ENCODE measurements at regions not wholly inside any gene's neighbourhood (a gene's known extent, or its start where the extent isn't known, plus 50 kb on each side); places are given as distances from the start of the nearest gene placed in this dataset.

- TF ChIP-seq EZH2 (IDR thresholded peaks at IDR 0.05; ENCODE audit: low read length, missing control alignments) = no peak
- TF ChIP-seq, protein P1, sequence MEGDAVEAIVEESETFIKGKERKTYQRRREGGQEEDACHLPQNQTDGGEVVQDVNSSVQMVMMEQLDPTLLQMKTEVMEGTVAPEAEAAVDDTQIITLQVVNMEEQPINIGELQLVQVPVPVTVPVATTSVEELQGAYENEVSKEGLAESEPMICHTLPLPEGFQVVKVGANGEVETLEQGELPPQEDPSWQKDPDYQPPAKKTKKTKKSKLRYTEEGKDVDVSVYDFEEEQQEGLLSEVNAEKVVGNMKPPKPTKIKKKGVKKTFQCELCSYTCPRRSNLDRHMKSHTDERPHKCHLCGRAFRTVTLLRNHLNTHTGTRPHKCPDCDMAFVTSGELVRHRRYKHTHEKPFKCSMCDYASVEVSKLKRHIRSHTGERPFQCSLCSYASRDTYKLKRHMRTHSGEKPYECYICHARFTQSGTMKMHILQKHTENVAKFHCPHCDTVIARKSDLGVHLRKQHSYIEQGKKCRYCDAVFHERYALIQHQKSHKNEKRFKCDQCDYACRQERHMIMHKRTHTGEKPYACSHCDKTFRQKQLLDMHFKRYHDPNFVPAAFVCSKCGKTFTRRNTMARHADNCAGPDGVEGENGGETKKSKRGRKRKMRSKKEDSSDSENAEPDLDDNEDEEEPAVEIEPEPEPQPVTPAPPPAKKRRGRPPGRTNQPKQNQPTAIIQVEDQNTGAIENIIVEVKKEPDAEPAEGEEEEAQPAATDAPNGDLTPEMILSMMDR (conservative IDR thresholded peaks at IDR 0.05 in 1 of 2, IDR thresholded peaks at IDR 0.05 in 1 of 2; ENCODE audit: low read depth in 1 of 2, low read length in 2 of 2) = no peak
Measured at GRCh38 chr11:116590844-116591570, 181.8 kb downstream of the BUD13 start.
